Adrenal gland (tissue), 5 donors: ENCODE measurements at regions not wholly inside any gene's neighbourhood (a gene's known extent, or its start where the extent isn't known, plus 50 kb on each side); places are given as distances from the start of the nearest gene placed in this dataset.

Source experiments
- POLR2A ChIP-seq, 2 donors: fragments of 450-650 bp; IDR thresholded peaks; one replicate each; pipeline ENCODE4 v1.6.1; 2017; ENCODE audit warnings: antibody characterized with exemption in 2 of 2, mild to moderate bottlenecking in 2 of 2, moderate library complexity in 1 of 2
- TF ChIP-seq, protein P1 (sequence below), 6 experiments: fragments of 450-650 bp in 4 of 6; fragments of 200-600 bp in 2 of 6; sonication (generic) in 1 of 6; IDR thresholded peaks; 1 replicate in 5 of 6; 2 replicates in 1 of 6; pipeline versions ENCODE4 v1.5.1 to v1.8.0; 2016 to 2021; ENCODE audit warnings: antibody characterized with exemption in 6 of 6, mild to moderate bottlenecking in 2 of 6, moderate library complexity in 1 of 6
- donor health status: DM: no; HTN: no; CAD: no.

DNA sequence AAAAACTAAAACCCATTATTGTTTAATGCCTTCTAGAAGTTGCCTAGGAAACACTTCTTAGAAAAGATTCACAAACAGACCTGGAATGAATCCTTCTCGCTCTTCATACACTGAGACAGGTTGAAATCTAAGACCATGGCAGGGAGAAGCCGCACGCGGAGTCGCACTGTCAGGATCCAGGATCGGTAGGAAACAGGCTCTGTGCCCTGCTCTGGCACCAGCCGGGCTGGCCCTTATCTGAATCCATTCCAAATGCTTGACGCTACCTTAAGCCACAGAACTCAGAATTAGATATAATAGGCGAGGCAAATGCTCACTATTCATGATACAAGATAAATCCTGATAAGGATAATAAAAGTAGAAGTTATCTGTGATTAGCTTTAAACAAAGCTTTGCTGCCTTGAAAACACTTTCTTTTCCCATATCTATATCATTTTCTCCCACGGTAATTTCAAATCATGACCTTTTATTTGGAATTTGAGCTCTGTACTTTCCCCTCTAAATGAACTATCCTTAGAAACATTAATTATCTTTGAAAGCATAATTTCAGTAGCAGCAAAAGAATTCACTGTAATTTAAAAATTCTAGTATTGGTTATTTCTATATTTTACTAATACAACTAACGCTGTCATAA, 385.6 kb downstream of the IRS2 start:
- TF ChIP-seq POLR2A (IDR thresholded peaks at IDR 0.05): no peak
- TF ChIP-seq, protein P1, sequence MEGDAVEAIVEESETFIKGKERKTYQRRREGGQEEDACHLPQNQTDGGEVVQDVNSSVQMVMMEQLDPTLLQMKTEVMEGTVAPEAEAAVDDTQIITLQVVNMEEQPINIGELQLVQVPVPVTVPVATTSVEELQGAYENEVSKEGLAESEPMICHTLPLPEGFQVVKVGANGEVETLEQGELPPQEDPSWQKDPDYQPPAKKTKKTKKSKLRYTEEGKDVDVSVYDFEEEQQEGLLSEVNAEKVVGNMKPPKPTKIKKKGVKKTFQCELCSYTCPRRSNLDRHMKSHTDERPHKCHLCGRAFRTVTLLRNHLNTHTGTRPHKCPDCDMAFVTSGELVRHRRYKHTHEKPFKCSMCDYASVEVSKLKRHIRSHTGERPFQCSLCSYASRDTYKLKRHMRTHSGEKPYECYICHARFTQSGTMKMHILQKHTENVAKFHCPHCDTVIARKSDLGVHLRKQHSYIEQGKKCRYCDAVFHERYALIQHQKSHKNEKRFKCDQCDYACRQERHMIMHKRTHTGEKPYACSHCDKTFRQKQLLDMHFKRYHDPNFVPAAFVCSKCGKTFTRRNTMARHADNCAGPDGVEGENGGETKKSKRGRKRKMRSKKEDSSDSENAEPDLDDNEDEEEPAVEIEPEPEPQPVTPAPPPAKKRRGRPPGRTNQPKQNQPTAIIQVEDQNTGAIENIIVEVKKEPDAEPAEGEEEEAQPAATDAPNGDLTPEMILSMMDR (IDR thresholded peaks at IDR 0.05): no peak
